ENCODE measurements at regions not wholly inside any gene's neighbourhood (a gene's known extent, or its start where the extent isn't known, plus 50 kb on each side); places are given as distances from the start of the nearest gene placed in this dataset.

- intact Hi-C loops (cut with DNase I), result no loop called here
- H3K9me3 ChIP-seq, result peaks cover 7% of the 10 kb centered on the region
- no peak for DNase-seq
- H3K4me1 ChIP-seq, result peaks cover 19% of the 10 kb centered on the region
- no peaks in the 10 kb centered on the region for H3K27me3 ChIP-seq (ENCODE audit: insufficient read depth in 3 of 3, low read length in 2 of 3)
- WGBS, 3 donors, result 56 to 66% (median 62%) methylated on average over 10 of the region's 10 CpGs
- H3K27ac ChIP-seq, result peak overlapping the region; percentile 46
- H3K36me3 ChIP-seq (ENCODE audit: insufficient read depth in 1 of 2, low read depth in 1 of 2), result no peaks in the 10 kb centered on the region
- H3K4me3 ChIP-seq, result no peak overlapping the region
- TF ChIP-seq CTCF (IDR thresholded peaks at IDR 0.05), result no peak
- ATAC-seq, result peak; percentile 80 to 93 (median 88)
Observed at GRCh38 chr16:55263271-55264250, 60.4 kb upstream of the IRX6 start.

- H3K27ac ChIP-seq, result peak overlapping the region; percentile 46
- no peak for DNase-seq
- no peaks in the 10 kb centered on the region for H3K36me3 ChIP-seq (ENCODE audit: insufficient read depth in 1 of 2, low read depth in 1 of 2)
- no peaks in the 10 kb centered on the region for H3K27me3 ChIP-seq (ENCODE audit: insufficient read depth in 3 of 3, low read length in 2 of 3)
- H3K9me3 ChIP-seq, result peaks cover 7% of the 10 kb centered on the region
- no peak for TF ChIP-seq CTCF (IDR thresholded peaks at IDR 0.05)
- ATAC-seq, result peak in 2 of 4 donors; percentile 52
- intact Hi-C loops (cut with DNase I), result no loop called here
- 31 to 65% (median 35%) methylated on average over 7 of the region's 7 CpGs for WGBS, 3 donors
- H3K4me3 ChIP-seq, result no peak overlapping the region
- peaks cover 19% of the 10 kb centered on the region for H3K4me1 ChIP-seq
Observed at GRCh38 chr16:55264949-55265348, 59.1 kb upstream of the IRX6 start.

- no peak for TF ChIP-seq CTCF (IDR thresholded peaks at IDR 0.05)
- H3K9me3 ChIP-seq, result peaks cover 7% of the 10 kb centered on the region
- H3K27ac ChIP-seq, result no peak overlapping the region
- no peak overlapping the region for H3K4me3 ChIP-seq
- H3K27me3 ChIP-seq (ENCODE audit: insufficient read depth in 3 of 3, low read length in 2 of 3), result no peaks in the 10 kb centered on the region
- intact Hi-C loops (cut with DNase I), result no loop called here
- H3K4me1 ChIP-seq, result peaks cover 19% of the 10 kb centered on the region
- ATAC-seq, result no peak
- DNase-seq, result no peak
- WGBS, 3 donors, result 83 to 88% (median 85%) methylated on average over 2 of the region's 2 CpGs
- no peaks in the 10 kb centered on the region for H3K36me3 ChIP-seq (ENCODE audit: insufficient read depth in 1 of 2, low read depth in 1 of 2)
Observed at GRCh38 chr16:55265926-55266325, 58.1 kb upstream of the IRX6 start.

- ATAC-seq, result peak; percentile 97 to 98 (median 98)
- Histone ChIP-seq H3K36me3 (ENCODE audit: insufficient read depth in 1 of 2, low read depth in 1 of 2) (no peaks in the 10 kb centered on the region), H3K27ac (peak overlapping the region; percentile 48), H3K4me1 (peaks cover 14% of the 10 kb centered on the region), H3K27me3 (ENCODE audit: insufficient read depth in 3 of 3, low read length in 2 of 3) (no peaks in the 10 kb centered on the region), H3K4me3 (no peak overlapping the region), H3K9me3 (no peaks in the 10 kb centered on the region)
- intact Hi-C loops (cut with DNase I), result no loop called here
- peak; percentile 39 to 60 for DNase-seq
- no peak for TF ChIP-seq CTCF (IDR thresholded peaks at IDR 0.05)
- 40 to 54% (median 40%) methylated on average over 5 of the region's 5 CpGs for WGBS, 3 donors
Observed at GRCh38 chr16:55271945-55272513, 52.0 kb upstream of the IRX6 start.

All from psoas muscle (tissue), 7 donors.